IMR-90 (cell line): ENCODE measurements at regions not wholly inside any gene's neighbourhood (a gene's known extent, or its start where the extent isn't known, plus 50 kb on each side); places are given as distances from the start of the nearest gene placed in this dataset.

ENCODE experiments used
- CTCF ChIP-seq: conservative IDR thresholded peaks from 2 replicates; pipeline ENCODE4 v1.5.1; 2012; ENCODE audit warnings: mild to moderate bottlenecking, low read depth, low read length, improper control_type of control experiment
- POLR2A ChIP-seq: IDR thresholded peaks from 2 replicates; pipeline ENCODE4 v1.6.1; 2012; ENCODE audit warnings: mild to moderate bottlenecking, low read depth, low read length

- no peak for TF ChIP-seq CTCF
- TF ChIP-seq POLR2A = no peak
Measured at GRCh38 chrX:140086691-140087090, 121.4 kb upstream of the CXorf66 start.
